ENCODE measurements at regions not wholly inside any gene's neighbourhood (a gene's known extent, or its start where the extent isn't known, plus 50 kb on each side); places are given as distances from the start of the nearest gene placed in this dataset.

DNA sequence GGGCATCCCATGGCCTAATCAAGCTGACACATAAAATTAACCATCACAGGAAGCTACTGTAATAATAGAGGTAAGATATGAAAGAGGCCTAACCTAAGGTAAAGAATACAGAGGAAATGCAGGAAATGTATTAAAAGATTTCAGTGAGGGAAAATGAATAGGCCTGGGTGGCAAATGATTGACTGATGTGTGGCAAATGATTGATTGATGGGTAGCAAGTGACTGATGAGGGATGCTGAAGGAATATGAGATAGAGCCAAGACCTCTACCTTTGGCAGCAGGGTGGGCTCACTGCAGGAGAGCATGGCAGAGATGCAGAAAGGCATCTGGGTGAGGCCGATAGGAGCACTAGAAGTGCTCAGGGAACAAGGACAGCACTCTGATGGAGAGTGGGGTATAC, 172.9 kb downstream of the KCTD12 start:
- no peak overlapping the region for H3K4me3 Mint-ChIP-seq
- H3K4me1 Mint-ChIP-seq (ENCODE audit: low read depth): peaks cover 65% of the 10 kb centered on the region
- H3K36me3 Mint-ChIP-seq (ENCODE audit: low read depth): no peaks in the 10 kb centered on the region
- no peaks in the 10 kb centered on the region; the same call in 1 of the 2 replicates for H3K27me3 Mint-ChIP-seq (ENCODE audit: insufficient read depth)
- H3K9me3 Mint-ChIP-seq: no peaks in the 10 kb centered on the region
- DNase-seq: no peak
- TF ChIP-seq, protein P1, sequence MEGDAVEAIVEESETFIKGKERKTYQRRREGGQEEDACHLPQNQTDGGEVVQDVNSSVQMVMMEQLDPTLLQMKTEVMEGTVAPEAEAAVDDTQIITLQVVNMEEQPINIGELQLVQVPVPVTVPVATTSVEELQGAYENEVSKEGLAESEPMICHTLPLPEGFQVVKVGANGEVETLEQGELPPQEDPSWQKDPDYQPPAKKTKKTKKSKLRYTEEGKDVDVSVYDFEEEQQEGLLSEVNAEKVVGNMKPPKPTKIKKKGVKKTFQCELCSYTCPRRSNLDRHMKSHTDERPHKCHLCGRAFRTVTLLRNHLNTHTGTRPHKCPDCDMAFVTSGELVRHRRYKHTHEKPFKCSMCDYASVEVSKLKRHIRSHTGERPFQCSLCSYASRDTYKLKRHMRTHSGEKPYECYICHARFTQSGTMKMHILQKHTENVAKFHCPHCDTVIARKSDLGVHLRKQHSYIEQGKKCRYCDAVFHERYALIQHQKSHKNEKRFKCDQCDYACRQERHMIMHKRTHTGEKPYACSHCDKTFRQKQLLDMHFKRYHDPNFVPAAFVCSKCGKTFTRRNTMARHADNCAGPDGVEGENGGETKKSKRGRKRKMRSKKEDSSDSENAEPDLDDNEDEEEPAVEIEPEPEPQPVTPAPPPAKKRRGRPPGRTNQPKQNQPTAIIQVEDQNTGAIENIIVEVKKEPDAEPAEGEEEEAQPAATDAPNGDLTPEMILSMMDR (IDR thresholded peaks at IDR 0.05): no peak
- no peak overlapping the region for H3K27ac Mint-ChIP-seq

DNA sequence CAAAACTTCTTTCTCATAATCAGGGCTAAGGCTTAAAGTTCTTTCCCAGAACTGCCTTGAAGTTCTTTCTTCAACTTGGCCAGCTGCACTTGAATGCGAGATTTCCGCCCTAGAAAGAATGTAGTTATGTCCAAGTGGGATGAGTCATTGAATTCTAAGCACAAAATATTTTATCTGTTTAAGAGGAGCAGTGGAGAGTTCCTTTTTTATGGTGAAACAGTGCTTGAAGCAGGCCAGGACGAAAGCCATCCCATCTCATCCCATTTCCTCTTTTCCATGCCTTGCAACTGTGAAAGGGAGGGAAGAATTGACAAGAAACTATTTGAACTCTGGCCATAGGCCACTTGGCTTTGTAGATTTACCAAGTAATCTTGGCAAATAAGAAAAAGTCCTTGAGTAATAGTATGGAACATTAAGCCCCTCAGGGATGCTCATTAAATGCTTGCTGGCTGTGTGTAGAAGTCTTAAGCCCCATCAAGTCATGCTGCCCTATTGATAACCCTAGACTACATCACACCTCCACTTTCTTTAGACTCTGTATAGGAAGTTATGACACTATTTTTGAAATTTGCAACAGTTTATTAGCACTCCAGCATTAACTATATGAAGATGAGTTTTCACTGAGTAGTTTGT, 174.5 kb downstream of the KCTD12 start:
- Mint-ChIP-seq H3K4me1 (ENCODE audit: low read depth) (peaks cover 75% of the 10 kb centered on the region), H3K27ac (peak overlapping the region; percentile 63), H3K36me3 (ENCODE audit: low read depth) (no peaks in the 10 kb centered on the region)

DNA sequence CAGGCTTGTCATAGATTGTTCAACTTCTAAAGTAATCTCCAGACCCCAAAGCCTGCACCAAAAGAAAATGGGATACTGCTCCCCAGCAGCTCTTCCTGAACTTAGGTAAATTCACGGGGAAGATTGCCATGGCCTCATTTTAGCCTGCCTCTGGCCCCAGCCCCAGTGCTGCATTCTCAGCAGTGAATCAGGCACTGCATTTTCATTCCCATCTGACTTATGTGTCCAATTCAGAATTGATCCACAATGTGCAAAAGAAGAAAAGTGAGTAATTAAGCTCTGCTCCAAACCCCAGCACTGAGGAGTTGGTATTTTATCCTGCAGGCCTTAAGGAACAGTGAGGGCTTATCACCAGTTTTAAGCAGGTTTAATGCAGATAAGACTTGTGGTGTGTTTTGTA, 176.4 kb downstream of the KCTD12 start:
- H3K4me3 Mint-ChIP-seq: no peak overlapping the region
- no peaks in the 10 kb centered on the region for H3K36me3 Mint-ChIP-seq (ENCODE audit: low read depth)
- peak; percentile 28 for DNase-seq
- no peaks in the 10 kb centered on the region; the same call in 1 of the 2 replicates for H3K27me3 Mint-ChIP-seq (ENCODE audit: insufficient read depth)
- H3K27ac Mint-ChIP-seq: peak overlapping the region; percentile 37; the same call in 1 of the 2 replicates
- TF ChIP-seq, protein P1 (IDR thresholded peaks at IDR 0.05): no peak
- no peaks in the 10 kb centered on the region for H3K9me3 Mint-ChIP-seq
- H3K4me1 Mint-ChIP-seq (ENCODE audit: low read depth): peaks cover 60% of the 10 kb centered on the region

More for the DNA sequence above, 174.5 kb downstream of the KCTD12 start:
- Mint-ChIP-seq H3K4me3 (peak overlapping the region; percentile 22; the same call in 1 of the 2 replicates), H3K9me3 (no peaks in the 10 kb centered on the region), H3K27me3 (ENCODE audit: insufficient read depth) (no peaks in the 10 kb centered on the region; the same call in 1 of the 2 replicates)
- TF ChIP-seq, protein P1 (IDR thresholded peaks at IDR 0.05): no peak
- peak; percentile 85 for DNase-seq

DNA sequence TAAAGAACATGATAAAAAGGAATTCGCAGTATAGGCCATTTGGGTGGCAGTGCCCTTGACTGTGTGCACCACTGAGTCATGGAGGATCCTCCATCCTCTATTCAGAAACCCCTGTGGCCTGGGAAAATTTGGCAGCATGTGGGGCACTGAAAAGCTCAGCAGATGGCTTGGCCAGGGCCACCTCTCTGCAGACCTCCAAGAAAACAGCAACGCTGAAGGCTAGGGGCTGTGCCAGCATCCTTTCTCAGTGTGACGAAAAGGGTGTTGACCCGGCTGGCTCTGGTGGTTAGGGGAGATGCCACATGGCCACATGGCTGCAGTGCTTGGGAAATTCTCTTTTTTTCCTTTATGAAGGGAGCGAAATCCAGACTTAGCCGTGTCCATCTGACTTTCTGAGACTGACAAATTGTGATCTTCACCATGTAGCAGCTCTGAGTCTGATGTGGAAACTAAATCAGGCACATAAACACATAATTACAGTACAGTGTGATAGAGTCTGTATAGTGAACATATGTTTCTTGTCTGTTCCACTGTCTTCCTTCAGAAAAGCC, 178.0 kb downstream of the KCTD12 start:
- Mint-ChIP-seq H3K27me3 (ENCODE audit: insufficient read depth) (no peaks in the 10 kb centered on the region; the same call in 1 of the 2 replicates), H3K36me3 (ENCODE audit: low read depth) (no peaks in the 10 kb centered on the region), H3K27ac (no peak overlapping the region), H3K9me3 (no peaks in the 10 kb centered on the region), H3K4me1 (ENCODE audit: low read depth) (peaks cover 71% of the 10 kb centered on the region), H3K4me3 (no peak overlapping the region)
- no peak for DNase-seq
- TF ChIP-seq, protein P1 (IDR thresholded peaks at IDR 0.05): no peak

DNA sequence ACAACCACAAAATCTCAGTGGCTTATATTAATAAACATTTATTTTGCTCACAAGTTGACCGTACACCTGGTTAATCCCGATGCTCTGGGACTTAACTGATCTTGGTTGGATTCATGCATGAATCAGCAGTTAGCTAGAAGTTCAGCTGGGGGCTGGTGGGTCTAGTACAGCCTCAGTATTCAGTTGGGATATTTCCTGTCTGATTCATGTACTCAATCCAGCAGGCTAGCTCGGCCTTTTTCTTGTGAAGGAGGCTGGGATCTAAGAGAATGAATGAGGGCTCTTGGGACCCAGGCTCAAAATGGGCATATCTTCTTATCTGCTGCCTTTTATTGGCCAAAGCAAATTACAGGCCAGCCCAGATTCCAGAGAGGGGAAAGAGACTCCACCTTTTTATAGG, 178.8 kb downstream of the KCTD12 start:
- H3K4me3 Mint-ChIP-seq: peak overlapping the region; percentile 20; the same call in 1 of the 2 replicates
- H3K27ac Mint-ChIP-seq: peak overlapping the region; percentile 64
- H3K27me3 Mint-ChIP-seq (ENCODE audit: insufficient read depth): no peaks in the 10 kb centered on the region; the same call in 1 of the 2 replicates
- no peaks in the 10 kb centered on the region for H3K36me3 Mint-ChIP-seq (ENCODE audit: low read depth)
- TF ChIP-seq, protein P1 (IDR thresholded peaks at IDR 0.05): no peak
- no peaks in the 10 kb centered on the region for H3K9me3 Mint-ChIP-seq
- H3K4me1 Mint-ChIP-seq (ENCODE audit: low read depth): peaks cover 67% of the 10 kb centered on the region
- peak; percentile 52 for DNase-seq
